Stomach (tissue), 4 donors: ENCODE measurements at regions not wholly inside any gene's neighbourhood (a gene's known extent, or its start where the extent isn't known, plus 50 kb on each side); places are given as distances from the start of the nearest gene placed in this dataset.

Source experiments
- EP300 ChIP-seq: sonication (generic); formaldehyde crosslinking; IDR thresholded peaks from one replicate; pipeline ENCODE4 v1.6.1; 2017; ENCODE audit warnings: antibody characterized with exemption
- POLR2A ChIP-seq, 4 donors: fragments of 450-650 bp; IDR thresholded peaks; one replicate each; pipeline ENCODE4 v1.6.1; 2016; ENCODE audit warnings: antibody characterized with exemption in 4 of 4, control low read depth in 2 of 4, mild to moderate bottlenecking in 1 of 4, moderate library complexity in 1 of 4
- POLR2AphosphoS5 ChIP-seq, 3 donors: sonication (generic); formaldehyde crosslinking; IDR thresholded peaks; one replicate each; pipeline ENCODE4 v1.6.1; 2016; ENCODE audit warnings: antibody characterized with exemption in 3 of 3
- TF ChIP-seq, protein P1 (sequence below), 7 experiments: fragments of 450-650 bp in 4 of 7; fragments of 200-600 bp in 3 of 7; sonication (generic) in 3 of 7; IDR thresholded peaks; one replicate each; pipeline ENCODE4 v1.5.1; 2016 to 2019; ENCODE audit warnings: antibody characterized with exemption in 7 of 7, control low read depth in 2 of 7, mild to moderate bottlenecking in 1 of 7

DNA sequence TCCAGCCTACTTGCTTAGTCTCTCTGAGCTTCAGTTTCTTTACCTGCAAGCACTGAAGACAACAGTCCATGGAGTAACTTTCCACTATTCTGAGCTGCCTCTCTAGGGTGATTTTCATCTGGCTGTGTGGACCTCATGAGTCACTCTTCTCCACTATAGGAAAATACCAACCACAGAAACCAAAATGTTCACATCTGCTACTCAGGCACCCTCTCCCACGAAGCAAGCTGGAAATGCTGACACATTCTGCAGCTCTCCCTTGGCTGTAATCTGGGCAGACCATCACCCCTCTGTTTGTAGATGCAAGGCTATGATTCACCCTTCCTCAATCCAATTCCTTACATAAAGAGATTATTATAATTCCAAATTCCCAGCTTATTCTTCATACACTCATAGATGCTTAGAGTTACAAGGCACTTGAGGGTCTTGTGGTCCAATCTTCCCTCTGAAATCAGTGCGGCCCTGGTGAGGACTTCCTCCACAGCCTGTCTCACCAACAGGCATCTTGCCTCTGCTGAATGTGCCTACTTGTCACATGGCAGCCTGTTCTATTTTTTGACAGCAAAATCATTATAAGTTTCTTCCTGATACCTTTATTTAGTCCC, 97.0 kb upstream of the LNX1 start:
- no peak for TF ChIP-seq POLR2A (IDR thresholded peaks at IDR 0.05)
- peak in 1 of 3 donors; percentile 17 for TF ChIP-seq POLR2AphosphoS5 (IDR thresholded peaks at IDR 0.05)
- TF ChIP-seq, protein P1, sequence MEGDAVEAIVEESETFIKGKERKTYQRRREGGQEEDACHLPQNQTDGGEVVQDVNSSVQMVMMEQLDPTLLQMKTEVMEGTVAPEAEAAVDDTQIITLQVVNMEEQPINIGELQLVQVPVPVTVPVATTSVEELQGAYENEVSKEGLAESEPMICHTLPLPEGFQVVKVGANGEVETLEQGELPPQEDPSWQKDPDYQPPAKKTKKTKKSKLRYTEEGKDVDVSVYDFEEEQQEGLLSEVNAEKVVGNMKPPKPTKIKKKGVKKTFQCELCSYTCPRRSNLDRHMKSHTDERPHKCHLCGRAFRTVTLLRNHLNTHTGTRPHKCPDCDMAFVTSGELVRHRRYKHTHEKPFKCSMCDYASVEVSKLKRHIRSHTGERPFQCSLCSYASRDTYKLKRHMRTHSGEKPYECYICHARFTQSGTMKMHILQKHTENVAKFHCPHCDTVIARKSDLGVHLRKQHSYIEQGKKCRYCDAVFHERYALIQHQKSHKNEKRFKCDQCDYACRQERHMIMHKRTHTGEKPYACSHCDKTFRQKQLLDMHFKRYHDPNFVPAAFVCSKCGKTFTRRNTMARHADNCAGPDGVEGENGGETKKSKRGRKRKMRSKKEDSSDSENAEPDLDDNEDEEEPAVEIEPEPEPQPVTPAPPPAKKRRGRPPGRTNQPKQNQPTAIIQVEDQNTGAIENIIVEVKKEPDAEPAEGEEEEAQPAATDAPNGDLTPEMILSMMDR (IDR thresholded peaks at IDR 0.05) = no peak
- TF ChIP-seq EP300 = no peak
